HepG2 (cell line): ENCODE measurements at regions not wholly inside any gene's neighbourhood (a gene's known extent, or its start where the extent isn't known, plus 50 kb on each side); places are given as distances from the start of the nearest gene placed in this dataset.

Experiments used
- ATAC-seq: fragments of 200-7000 bp; cut with Tn5 transposase; 3 replicates; pipeline ENCODE4 v1.9.1; 2020; ENCODE audit warnings: mild to moderate bottlenecking, moderate library complexity
- BruUV-seq: library from RNA; stranded (reverse); fragments of 400-500 nt; replicated peaks from 2 replicates; lab custom pipeline; 2021; lab: Mats Ljungman, UMichigan
- CTCF ChIA-PET: fragments of 300-600 bp; formaldehyde crosslinking; extraction: SDS; loops from one replicate; lab custom pipeline; 2021; ENCODE audit warnings: low total read pairs, inconsistent platforms, low intra/inter-chr PET ratio; lab: Yijun Ruan, JAX
- POLR2A ChIA-PET: fragments of 350-600 bp; sonication (Branson Sonifier 250); formaldehyde crosslinking; loops from one replicate; lab custom pipeline; 2020; ENCODE audit warnings: antibody characterized with exemption, inconsistent platforms; lab: Yijun Ruan, JAX
- DNase-seq: peaks from one replicate; pipeline ENCODE4 v3.0.0-alpha.2; 2015; ENCODE audit warnings: low spot score
- FAIRE-seq: peaks from 3 replicates; lab custom pipeline; 2011; peaks lifted over from hg19 to GRCh38; lab: Jason Lieb, UNC
- H2AFZ ChIP-seq: one replicate; pipeline ENCODE4 v1.6.1; 2011; ENCODE audit warnings: low read length, inconsistent platforms
- H3K27ac ChIP-seq: fragments of 300-600 bp; 3 replicates; pipeline ENCODE4 v1.8.0; 2011; ENCODE audit warnings: mixed run types, mild to moderate bottlenecking, mixed read lengths, low read length, inconsistent platforms; ENCODE audit not compliant: insufficient read depth; ENCODE audit errors: extremely low read length
- H3K27me3 ChIP-seq, 2 experiments: fragments of 200-600 bp in 1 of 2; 2 replicates in 1 of 2; 3 replicates in 1 of 2; pipeline versions ENCODE4 v1.6.0 to v1.8.0; 2011; ENCODE audit warnings: low read length in 2 of 2, mild to moderate bottlenecking in 2 of 2, moderate library complexity in 2 of 2, inconsistent platforms in 1 of 2; ENCODE audit not compliant: insufficient read depth in 2 of 2, control insufficient read depth in 1 of 2
- H3K36me3 ChIP-seq, 2 experiments: fragments of 200-600 bp in 1 of 2; replicated peaks in 1 of 2; 2 replicates in 1 of 2; 3 replicates in 1 of 2; pipeline versions ENCODE4 v1.5.1 to v1.8.0; 2011; ENCODE audit warnings: low read length in 2 of 2, inconsistent platforms in 1 of 2; ENCODE audit not compliant: insufficient read depth in 2 of 2, control insufficient read depth in 1 of 2
- H3K4me1 ChIP-seq: 2 replicates; pipeline ENCODE4 v1.5.1; 2012; ENCODE audit warnings: low read length, inconsistent platforms; ENCODE audit not compliant: insufficient read depth
- H3K4me2 ChIP-seq: 2 replicates; pipeline ENCODE4 v1.6.0; 2011; ENCODE audit warnings: low read depth, low read length, inconsistent platforms
- H3K4me3 ChIP-seq, 3 experiments: fragments of 200-600 bp in 1 of 3; sonication (generic), shearing (Covaris generic) in 1 of 3; replicated peaks in 1 of 3; 2 replicates each; pipeline ENCODE4 v1.5.1; 2011 to 2016; ENCODE audit warnings: low read length in 3 of 3, inconsistent platforms in 2 of 3, low read depth in 2 of 3, mild to moderate bottlenecking in 2 of 3, control low read depth in 1 of 3, mixed read lengths in 1 of 3; ENCODE audit not compliant: insufficient read depth in 1 of 3
- H3K79me2 ChIP-seq: one replicate; pipeline ENCODE4 v1.6.1; 2011; ENCODE audit warnings: low read length, inconsistent platforms; ENCODE audit not compliant: insufficient read depth
- H3K9ac ChIP-seq: 2 replicates; pipeline ENCODE4 v1.6.0; 2011; ENCODE audit warnings: mild to moderate bottlenecking, low read depth, low read length, inconsistent platforms; ENCODE audit not compliant: insufficient read depth
- H3K9me3 ChIP-seq: 2 replicates; pipeline ENCODE4 v1.5.1; 2012; ENCODE audit warnings: mild to moderate bottlenecking, low read length
- H4K20me1 ChIP-seq: 2 replicates; pipeline ENCODE4 v1.6.0; 2011; ENCODE audit warnings: inconsistent platforms, mild to moderate bottlenecking, low read length, moderate library complexity; ENCODE audit not compliant: insufficient read depth
- CREB3 ChIP-seq: sonication (generic); formaldehyde crosslinking; IDR thresholded peaks from 2 replicates; pipeline ENCODE4 v1.5.0; 2020; ENCODE audit warnings: missing genetic modification reagents
- FLYWCH1 ChIP-seq: sonication (generic); formaldehyde crosslinking; IDR thresholded peaks from 2 replicates; pipeline ENCODE4 v1.8.1; 2023; ENCODE audit warnings: mild to moderate bottlenecking, missing genetic modification reagents
- FOSL1 ChIP-seq: sonication (generic); formaldehyde crosslinking; IDR thresholded peaks from 2 replicates; pipeline ENCODE4 v1.9.0; 2021; ENCODE audit warnings: missing genetic modification reagents, borderline replicate concordance
- FOXC1 ChIP-seq: sonication (generic); formaldehyde crosslinking; IDR thresholded peaks from 2 replicates; pipeline ENCODE4 v1.8.0; 2022; ENCODE audit warnings: mild to moderate bottlenecking, missing genetic modification reagents, borderline replicate concordance
- HIVEP1 ChIP-seq: sonication (generic); formaldehyde crosslinking; IDR thresholded peaks from 2 replicates; pipeline ENCODE4 v1.4.0; 2020; ENCODE audit warnings: mild to moderate bottlenecking, missing genetic modification reagents
- JARID2 ChIP-seq: sonication (generic); formaldehyde crosslinking; IDR thresholded peaks from 2 replicates; pipeline ENCODE4 v1.8.1; 2023; ENCODE audit warnings: missing genetic modification reagents, inconsistent platforms; ENCODE audit not compliant: insufficient replicate concordance
- PBX2 ChIP-seq: IDR thresholded peaks from 2 replicates; pipeline ENCODE4 v1.6.1; 2016; ENCODE audit warnings: control low read depth
- RAD51 ChIP-seq: fragments of 450-650 bp; IDR thresholded peaks from 2 replicates; pipeline ENCODE4 v1.6.1; 2016; ENCODE audit warnings: borderline replicate concordance
- TRIM24 ChIP-seq: sonication (generic); formaldehyde crosslinking; IDR thresholded peaks from 2 replicates; pipeline ENCODE4 v1.8.0; 2022; ENCODE audit warnings: mild to moderate bottlenecking, missing genetic modification reagents
- YEATS4 ChIP-seq: sonication (generic); formaldehyde crosslinking; IDR thresholded peaks from 2 replicates; pipeline ENCODE4 v1.4.0; 2020; ENCODE audit warnings: missing genetic modification reagents, borderline replicate concordance
- ZNF674 ChIP-seq: sonication (generic); formaldehyde crosslinking; IDR thresholded peaks from 2 replicates; pipeline ENCODE4 v1.5.0; 2020; ENCODE audit warnings: low read depth, mild to moderate bottlenecking, missing genetic modification reagents
- ZNF781 ChIP-seq: sonication (generic); formaldehyde crosslinking; IDR thresholded peaks from 2 replicates; pipeline ENCODE4 v1.5.1; 2020; ENCODE audit warnings: borderline replicate concordance, mild to moderate bottlenecking, missing genetic modification reagents; ENCODE audit errors: not compliant biosample characterization
- ZNF792 ChIP-seq: IDR thresholded peaks from 2 replicates; pipeline ENCODE4 v1.6.1; 2016
- ZSCAN21 ChIP-seq: sonication (generic); formaldehyde crosslinking; IDR thresholded peaks from 2 replicates; pipeline ENCODE4 v1.8.0; 2022; ENCODE audit warnings: mild to moderate bottlenecking, missing genetic modification reagents, moderate library complexity, borderline replicate concordance
- in situ Hi-C: cut with HindIII; loops from 2 replicates; pipeline ENCODE4 v1.10.0; 2017; ENCODE audit warnings: low pct_unique_long_range_greater_than_20kb; ENCODE audit not compliant: extremely low pct_ligation_motif_present
- intact Hi-C: fragments of 100-400 bp; cut with micrococcal nuclease; formaldehyde crosslinking; loops from one replicate; pipeline ENCODE4 v1.10.0; 2022; ENCODE audit not compliant: unreplicated experiment
- TF ChIP-seq, protein P1 (sequence below): sonication (generic); formaldehyde crosslinking; IDR thresholded peaks from 2 replicates; pipeline ENCODE4 v1.5.0; 2020; ENCODE audit warnings: mild to moderate bottlenecking, missing genetic modification reagents, borderline replicate concordance

DNA sequence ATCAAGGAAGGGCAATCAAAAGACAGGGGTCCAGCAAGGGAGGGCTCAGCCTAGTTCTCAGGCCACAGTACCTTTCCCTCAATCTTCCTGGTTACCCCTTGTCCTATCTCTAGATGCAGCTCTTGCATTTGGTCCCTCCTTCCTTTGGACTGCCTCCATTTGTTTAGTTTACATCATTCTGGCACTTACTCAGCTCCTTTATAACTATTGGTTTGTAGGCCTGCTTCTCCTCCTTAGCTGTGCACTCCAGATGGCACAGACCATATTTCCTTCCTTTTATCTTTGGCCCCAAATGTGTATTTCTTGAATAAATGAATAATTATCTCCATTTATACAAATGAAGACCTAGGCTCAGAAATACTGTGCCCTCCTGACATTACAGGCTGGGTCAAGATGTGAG is 92.3 kb upstream of the AMOTL1 start:
- DNase-seq, result no peak
- Histone ChIP-seq H3K79me2 (no peaks in the 10 kb centered on the region), H3K4me1 (no peaks in the 10 kb centered on the region), H3K9ac (no peak overlapping the region), H3K27ac (no peak overlapping the region), H3K27me3 (no peaks in the 10 kb centered on the region; a peak in 1 of 5 replicates), H2AFZ (no peak overlapping the region), H3K9me3 (no peaks in the 10 kb centered on the region), H3K4me3 (no peak overlapping the region), H3K4me2 (no peak overlapping the region), H3K36me3 (no peaks in the 10 kb centered on the region), H4K20me1 (no peaks in the 10 kb centered on the region)
- no peak for FAIRE-seq
- no TSS peak for BruUV-seq
- ATAC-seq, result no peak
- ChIA-PET POLR2A (no interaction called here), CTCF (no interaction called here)
- intact Hi-C loops, result no loop called here
- in situ Hi-C loops, result no loop called here
- TF ChIP-seq JARID2 (CRISPR knock-in tag), result no peak
- no peak for TF ChIP-seq FOSL1 (CRISPR knock-in tag)
- TF ChIP-seq, protein P1, sequence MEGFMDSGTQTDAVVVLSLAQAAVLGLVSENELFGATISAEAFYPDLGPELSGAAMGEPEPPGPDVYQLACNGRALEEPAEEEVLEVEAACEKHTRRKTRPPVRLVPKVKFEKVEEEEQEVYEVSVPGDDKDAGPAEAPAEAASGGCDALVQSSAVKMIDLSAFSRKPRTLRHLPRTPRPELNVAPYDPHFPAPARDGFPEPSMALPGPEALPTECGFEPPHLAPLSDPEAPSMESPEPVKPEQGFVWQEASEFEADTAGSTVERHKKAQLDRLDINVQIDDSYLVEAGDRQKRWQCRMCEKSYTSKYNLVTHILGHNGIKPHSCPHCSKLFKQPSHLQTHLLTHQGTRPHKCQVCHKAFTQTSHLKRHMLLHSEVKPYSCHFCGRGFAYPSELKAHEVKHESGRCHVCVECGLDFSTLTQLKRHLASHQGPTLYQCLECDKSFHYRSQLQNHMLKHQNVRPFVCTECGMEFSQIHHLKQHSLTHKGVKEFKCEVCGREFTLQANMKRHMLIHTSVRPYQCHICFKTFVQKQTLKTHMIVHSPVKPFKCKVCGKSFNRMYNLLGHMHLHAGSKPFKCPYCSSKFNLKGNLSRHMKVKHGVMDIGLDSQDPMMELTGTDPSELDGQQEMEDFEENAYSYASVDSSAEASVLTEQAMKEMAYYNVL, result no peak
- no peak for TF ChIP-seq FLYWCH1 (CRISPR knock-in tag)
- TF ChIP-seq ZNF792 (CRISPR knock-in tag), result no peak
- TF ChIP-seq CREB3 (CRISPR knock-in tag), result no peak
- no peak for TF ChIP-seq PBX2
- no peak for TF ChIP-seq RAD51
- no peak for TF ChIP-seq TRIM24 (CRISPR knock-in tag)
- no peak for TF ChIP-seq YEATS4 (CRISPR knock-in tag)
- TF ChIP-seq HIVEP1 (CRISPR knock-in tag), result no peak
- no peak for TF ChIP-seq ZSCAN21 (CRISPR knock-in tag)
- TF ChIP-seq ZNF781 (CRISPR knock-in tag), result no peak
- no peak for TF ChIP-seq FOXC1
- no peak for TF ChIP-seq ZNF674
